Stimulated activated CD4-positive, alpha-beta T cell treated with anti-CD3 and anti-CD28 coated beads, Interleukin-1b, Interleukin-23, amount 100 ng/mL, for 48 hours (primary cell): ENCODE measurements at regions not wholly inside any gene's neighbourhood (a gene's known extent, or its start where the extent isn't known, plus 50 kb on each side); places are given as distances from the start of the nearest gene placed in this dataset.

Experiments
- DNase-seq: peaks from one replicate; pipeline ENCODE4 v3.0.0-alpha.2; 2020

DNA sequence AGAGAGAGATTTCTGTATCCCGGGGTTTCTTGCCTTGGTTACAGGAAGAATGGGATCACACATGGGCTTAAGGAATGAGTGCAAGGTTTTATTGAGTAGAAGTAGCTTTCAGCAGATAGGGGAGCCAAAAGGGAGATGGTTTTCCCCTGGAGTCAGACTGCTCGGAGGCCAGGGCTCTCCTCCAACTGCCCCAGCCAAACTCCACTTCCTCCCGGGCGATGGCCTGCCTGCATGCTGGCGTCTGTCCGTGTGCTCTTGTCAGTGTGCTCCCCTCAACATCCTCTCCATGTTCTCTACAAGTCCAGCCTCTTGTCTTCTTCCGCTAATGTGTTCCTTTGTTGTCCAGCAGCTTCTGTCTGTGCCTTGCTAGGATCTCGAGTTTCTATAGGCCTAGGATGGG, 421.3 kb upstream of the ADGRL2 start:
- DNase-seq = no peak

DNA sequence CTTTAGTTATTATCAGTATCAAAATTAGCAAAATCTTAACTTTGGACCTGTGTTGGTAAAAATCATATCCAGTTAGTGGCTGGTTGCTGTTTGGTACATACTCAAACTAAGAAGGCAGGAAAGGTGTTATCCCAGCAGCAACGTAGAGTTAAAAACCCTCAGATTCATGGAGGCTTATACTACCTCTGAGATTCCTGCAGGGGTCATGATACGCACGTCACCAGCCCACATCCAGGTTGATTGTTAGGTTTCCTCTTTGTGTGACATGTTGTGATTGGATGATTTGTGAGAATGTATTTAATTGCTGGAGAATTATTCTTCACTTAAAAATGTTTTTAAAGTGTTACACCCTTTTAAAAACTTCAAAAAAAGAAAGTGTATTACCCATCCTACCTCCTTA, 423.3 kb upstream of the ADGRL2 start:
- DNase-seq = no peak

DNA sequence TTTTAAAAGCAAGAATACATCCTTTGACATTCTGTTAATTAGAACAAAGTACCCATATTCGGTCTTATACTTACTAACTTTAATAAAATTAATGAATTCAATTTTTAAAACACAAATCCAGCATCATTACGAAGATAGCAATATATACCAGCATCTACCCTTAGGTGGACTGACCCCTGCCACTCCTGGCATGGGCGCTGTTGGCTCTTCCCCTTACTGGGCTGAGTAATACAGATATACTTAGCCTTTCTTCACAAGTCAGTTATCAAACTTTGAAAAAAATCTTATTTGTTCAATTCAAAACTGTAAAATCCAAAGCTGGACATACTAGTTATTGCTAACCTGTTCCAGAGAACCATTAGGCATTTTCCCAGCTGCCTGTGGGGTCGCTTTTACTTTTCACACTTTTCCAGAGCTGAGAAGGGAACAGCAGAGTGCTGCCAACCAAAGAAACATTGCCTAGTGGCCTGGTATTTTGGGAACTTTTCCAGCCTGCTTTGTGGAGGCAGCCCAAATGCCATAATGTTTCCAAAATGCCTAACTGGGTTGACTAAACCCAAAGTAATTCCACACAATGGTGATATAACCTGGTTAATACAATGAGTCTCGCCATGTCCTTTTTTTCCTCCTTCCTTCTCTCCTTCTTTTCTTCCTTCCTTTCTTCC, 424.7 kb upstream of the ADGRL2 start:
- DNase-seq = no peak

GRCh38 chr1:81374481-81374880, 426.3 kb upstream of the ADGRL2 start:
- no peak for DNase-seq

GRCh38 chr1:81371864-81372263, 428.9 kb upstream of the ADGRL2 start:
- DNase-seq = no peak

GRCh38 chr1:81369833-81370232, 430.9 kb upstream of the ADGRL2 start:
- DNase-seq = no peak

DNA sequence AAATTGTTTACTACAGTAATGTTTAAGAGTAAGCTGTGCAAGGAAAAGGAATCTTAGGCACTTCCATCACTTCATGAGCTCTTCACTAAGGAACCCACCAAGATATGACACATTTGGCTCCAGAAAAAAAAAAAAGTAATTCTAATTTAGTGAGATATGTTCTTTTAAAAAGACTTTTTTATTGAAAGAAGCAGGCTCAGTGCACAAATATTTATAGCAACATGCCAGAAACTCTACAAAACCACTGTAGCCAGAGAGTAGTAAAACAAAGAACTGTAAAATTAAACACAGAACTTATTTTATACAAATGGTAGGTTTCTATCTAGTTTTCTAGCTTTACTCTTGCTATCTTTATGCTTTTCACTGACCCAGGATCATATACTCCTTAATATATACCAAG, 434.6 kb upstream of the ADGRL2 start:
- no peak for DNase-seq

GRCh38 chr1:81364088-81364487, 436.6 kb upstream of the ADGRL2 start:
- no peak for DNase-seq

DNA sequence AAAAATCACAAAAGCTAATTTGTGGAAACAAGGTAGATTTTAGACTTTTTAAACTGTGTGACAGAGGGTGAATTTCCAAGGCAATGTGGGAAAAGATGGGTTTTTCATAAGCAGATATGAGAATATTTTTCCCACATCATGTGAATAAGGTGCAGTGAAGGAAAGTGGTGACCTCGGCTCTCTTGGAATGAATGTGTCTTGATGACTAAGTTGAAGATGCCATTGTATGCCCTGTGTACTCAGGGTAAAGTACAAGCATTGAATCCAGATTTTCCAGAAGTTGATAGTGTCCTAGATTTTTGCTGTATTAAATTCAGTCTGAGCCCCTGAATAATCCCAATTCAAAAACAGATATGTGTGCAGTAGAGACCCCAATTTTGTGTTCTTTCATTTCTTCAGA, 442.6 kb upstream of the ADGRL2 start:
- no peak for DNase-seq

- DNase-seq = no peak
Observed at GRCh38 chr1:81351864-81352263, 448.9 kb upstream of the ADGRL2 start.

- no peak for DNase-seq
Observed at GRCh38 chr1:81349194-81349965, 451.4 kb upstream of the ADGRL2 start.

- DNase-seq = no peak
Observed at GRCh38 chr1:81345110-81345509, 455.6 kb upstream of the ADGRL2 start.

DNA sequence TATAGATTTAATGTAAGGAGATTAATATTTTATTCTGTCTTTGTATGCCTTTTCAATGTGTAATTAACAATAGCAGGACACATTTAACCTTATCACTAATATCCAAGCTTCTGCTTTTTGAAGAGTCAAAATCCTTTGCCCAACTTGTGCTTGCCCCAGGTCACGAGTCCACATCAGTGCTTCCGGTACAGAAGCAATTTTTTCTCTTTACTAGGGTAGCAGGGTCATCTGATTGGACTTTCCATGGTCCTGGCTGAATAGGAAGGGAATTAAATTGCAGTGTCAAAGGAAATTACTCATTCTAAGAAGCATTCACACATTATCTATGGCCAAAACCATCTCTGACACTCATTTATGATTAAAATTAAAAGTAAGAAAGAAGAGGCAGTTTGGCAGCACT, 460.5 kb upstream of the ADGRL2 start:
- no peak for DNase-seq

DNA sequence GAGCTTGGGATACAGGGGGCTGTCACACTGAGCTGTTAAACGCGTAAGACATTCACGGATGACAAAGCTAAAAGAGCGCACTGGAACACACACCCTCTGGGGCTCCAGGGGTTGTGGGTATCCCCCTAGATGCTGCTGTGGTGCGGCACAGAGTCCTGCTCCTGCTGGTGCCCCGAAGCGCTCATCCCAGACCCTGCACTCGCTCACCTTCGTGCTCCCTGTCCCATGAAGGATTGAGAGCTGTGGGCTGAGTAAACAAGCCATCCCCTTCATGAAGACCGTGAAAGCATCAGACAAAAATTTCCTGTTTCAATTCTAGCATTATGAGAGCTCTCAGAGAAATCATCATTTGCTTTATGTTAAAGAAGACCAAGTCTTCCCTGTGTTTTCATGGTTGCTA, 463.5 kb upstream of the ADGRL2 start:
- no peak for DNase-seq

- no peak for DNase-seq
Observed at GRCh38 chr1:81335876-81336275, 464.9 kb upstream of the ADGRL2 start.

GRCh38 chr1:81330521-81330920, 470.2 kb upstream of the ADGRL2 start:
- DNase-seq = no peak

- no peak for DNase-seq
Observed at GRCh38 chr1:81330111-81330510, 470.6 kb upstream of the ADGRL2 start.

DNA sequence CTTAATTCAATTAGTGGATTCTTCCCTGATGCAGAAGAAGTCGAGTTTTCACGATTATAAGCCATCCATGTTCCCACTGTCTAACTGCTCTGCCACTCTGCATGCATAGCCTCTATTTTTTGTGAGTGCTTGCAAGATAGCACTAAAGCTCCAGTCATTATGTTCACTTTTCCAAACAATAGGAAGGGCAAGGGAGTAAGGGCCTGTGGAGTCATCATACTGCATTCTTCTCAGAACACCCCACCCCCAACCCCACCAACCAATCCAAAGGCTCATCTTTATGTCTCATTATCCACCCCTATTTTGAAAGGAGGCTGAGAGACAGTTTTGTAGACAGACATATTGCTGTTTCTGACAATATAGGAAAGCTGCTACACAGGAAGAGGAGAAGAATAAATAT, 471.7 kb upstream of the ADGRL2 start:
- DNase-seq = no peak

DNA sequence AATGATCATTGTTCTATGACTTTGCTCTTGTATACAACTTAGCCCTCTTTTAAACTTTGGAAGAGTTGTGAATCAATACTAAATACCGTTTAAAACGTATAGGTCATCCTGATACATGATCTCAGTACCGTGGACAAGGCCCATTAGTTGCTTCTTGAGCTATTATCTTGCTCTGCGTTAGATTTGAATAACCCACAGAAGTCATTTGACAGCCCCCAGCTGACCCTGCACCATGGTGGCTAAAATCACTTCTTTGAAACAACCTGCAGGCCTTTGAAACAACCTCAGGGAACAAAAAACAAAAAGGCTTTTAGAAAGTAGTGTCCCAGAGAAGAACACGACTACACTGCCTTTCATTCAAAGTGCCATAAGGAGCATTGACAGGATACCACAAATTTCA, 473.0 kb upstream of the ADGRL2 start:
- DNase-seq = no peak

- DNase-seq = no peak
Observed at GRCh38 chr1:81327103-81327710, 473.5 kb upstream of the ADGRL2 start.

GRCh38 chr1:81326212-81326611, 474.5 kb upstream of the ADGRL2 start:
- DNase-seq = no peak

- no peak for DNase-seq
Observed at GRCh38 chr1:81325397-81325796, 475.3 kb upstream of the ADGRL2 start.

GRCh38 chr1:81323862-81324261, 476.9 kb upstream of the ADGRL2 start:
- no peak for DNase-seq

DNA sequence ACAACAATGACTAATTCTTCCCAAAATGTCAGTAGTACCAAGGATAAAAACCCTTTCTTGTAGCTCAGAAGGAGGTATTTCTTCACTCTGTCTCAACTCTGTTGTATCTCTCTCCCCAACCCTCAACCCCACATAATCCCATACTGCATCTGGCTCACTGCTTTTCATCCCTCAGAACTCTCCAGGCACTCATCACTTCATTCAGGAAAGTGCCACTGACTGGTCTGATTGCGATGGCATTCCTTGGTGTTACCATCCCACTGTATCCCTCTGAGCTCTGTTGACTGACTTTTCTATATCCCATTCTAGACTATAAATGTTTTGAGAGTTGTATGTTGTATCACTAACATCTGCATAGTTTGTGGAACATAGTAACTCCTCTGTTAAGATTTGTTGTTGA, 483.5 kb upstream of the ADGRL2 start:
- DNase-seq = no peak
